ENCODE measurements at regions not wholly inside any gene's neighbourhood (a gene's known extent, or its start where the extent isn't known, plus 50 kb on each side); places are given as distances from the start of the nearest gene placed in this dataset.

GRCh38 chr15:35209838-35210237 is 124.7 kb upstream of the NANOGP8 start:
- TF ChIP-seq POLR2AphosphoS5 (IDR thresholded peaks at IDR 0.05; ENCODE audit: borderline replicate concordance, low read depth, low read length) (no peak), FOXP2 (optimal IDR thresholded peaks at IDR 0.05; ENCODE audit: control extremely low read depth, extremely low read length, insufficient read depth) (no peak), EZH2 (IDR thresholded peaks at IDR 0.05) (no peak)

Data from SK-N-MC (cell line).